ENCODE measurements at regions not wholly inside any gene's neighbourhood (a gene's known extent, or its start where the extent isn't known, plus 50 kb on each side); places are given as distances from the start of the nearest gene placed in this dataset.

- TF ChIP-seq AR (CRISPR knock-in tag; IDR thresholded peaks at IDR 0.05): no peak
- TF ChIP-seq CDX4 (CRISPR knock-in tag; IDR thresholded peaks at IDR 0.05; ENCODE audit: borderline replicate concordance): no peak
- no peak for TF ChIP-seq SMAD4 (CRISPR knock-in tag; IDR thresholded peaks at IDR 0.05)
- TF ChIP-seq, protein P1, sequence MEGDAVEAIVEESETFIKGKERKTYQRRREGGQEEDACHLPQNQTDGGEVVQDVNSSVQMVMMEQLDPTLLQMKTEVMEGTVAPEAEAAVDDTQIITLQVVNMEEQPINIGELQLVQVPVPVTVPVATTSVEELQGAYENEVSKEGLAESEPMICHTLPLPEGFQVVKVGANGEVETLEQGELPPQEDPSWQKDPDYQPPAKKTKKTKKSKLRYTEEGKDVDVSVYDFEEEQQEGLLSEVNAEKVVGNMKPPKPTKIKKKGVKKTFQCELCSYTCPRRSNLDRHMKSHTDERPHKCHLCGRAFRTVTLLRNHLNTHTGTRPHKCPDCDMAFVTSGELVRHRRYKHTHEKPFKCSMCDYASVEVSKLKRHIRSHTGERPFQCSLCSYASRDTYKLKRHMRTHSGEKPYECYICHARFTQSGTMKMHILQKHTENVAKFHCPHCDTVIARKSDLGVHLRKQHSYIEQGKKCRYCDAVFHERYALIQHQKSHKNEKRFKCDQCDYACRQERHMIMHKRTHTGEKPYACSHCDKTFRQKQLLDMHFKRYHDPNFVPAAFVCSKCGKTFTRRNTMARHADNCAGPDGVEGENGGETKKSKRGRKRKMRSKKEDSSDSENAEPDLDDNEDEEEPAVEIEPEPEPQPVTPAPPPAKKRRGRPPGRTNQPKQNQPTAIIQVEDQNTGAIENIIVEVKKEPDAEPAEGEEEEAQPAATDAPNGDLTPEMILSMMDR (IDR thresholded peaks at IDR 0.05): no peak
- TF ChIP-seq, protein P2, sequence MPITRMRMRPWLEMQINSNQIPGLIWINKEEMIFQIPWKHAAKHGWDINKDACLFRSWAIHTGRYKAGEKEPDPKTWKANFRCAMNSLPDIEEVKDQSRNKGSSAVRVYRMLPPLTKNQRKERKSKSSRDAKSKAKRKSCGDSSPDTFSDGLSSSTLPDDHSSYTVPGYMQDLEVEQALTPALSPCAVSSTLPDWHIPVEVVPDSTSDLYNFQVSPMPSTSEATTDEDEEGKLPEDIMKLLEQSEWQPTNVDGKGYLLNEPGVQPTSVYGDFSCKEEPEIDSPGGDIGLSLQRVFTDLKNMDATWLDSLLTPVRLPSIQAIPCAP (CRISPR knock-in tag; IDR thresholded peaks at IDR 0.05): no peak
Measured at GRCh38 chr6:145475794-145476396, 259.4 kb downstream of the EPM2A start (continued).

GRCh38 chr6:145480024-145480423 lies 255.3 kb downstream of the EPM2A start:
- Mint-ChIP-seq H3K9me3 (peaks cover 38% of the 10 kb centered on the region), H3K36me3 (peaks cover 5% of the 10 kb centered on the region), H3K27me3 (ENCODE audit: low read depth) (no peaks in the 10 kb centered on the region), H3K4me1 (no peaks in the 10 kb centered on the region), H3K27ac (no peak overlapping the region), H3K4me3 (no peak overlapping the region)
- ATAC-seq (no peak), DNase-seq (ENCODE audit: low spot score) (no peak)
- CTCF ChIA-PET: no interaction called here
- POLR2A ChIA-PET: no interaction called here
- TF ChIP-seq NFE2L1 (CRISPR knock-in tag; IDR thresholded peaks at IDR 0.05) (no peak), ZNF232 (CRISPR knock-in tag; IDR thresholded peaks at IDR 0.05) (no peak), PRRX2 (CRISPR knock-in tag; IDR thresholded peaks at IDR 0.05) (no peak), ZNF532 (CRISPR knock-in tag; IDR thresholded peaks at IDR 0.05; ENCODE audit: borderline replicate concordance) (no peak), ZNF425 (CRISPR knock-in tag; conservative IDR thresholded peaks at IDR 0.05) (no peak), SMAD3 (CRISPR knock-in tag; IDR thresholded peaks at IDR 0.05; ENCODE audit: borderline replicate concordance) (no peak)
- TF ChIP-seq, protein P3, sequence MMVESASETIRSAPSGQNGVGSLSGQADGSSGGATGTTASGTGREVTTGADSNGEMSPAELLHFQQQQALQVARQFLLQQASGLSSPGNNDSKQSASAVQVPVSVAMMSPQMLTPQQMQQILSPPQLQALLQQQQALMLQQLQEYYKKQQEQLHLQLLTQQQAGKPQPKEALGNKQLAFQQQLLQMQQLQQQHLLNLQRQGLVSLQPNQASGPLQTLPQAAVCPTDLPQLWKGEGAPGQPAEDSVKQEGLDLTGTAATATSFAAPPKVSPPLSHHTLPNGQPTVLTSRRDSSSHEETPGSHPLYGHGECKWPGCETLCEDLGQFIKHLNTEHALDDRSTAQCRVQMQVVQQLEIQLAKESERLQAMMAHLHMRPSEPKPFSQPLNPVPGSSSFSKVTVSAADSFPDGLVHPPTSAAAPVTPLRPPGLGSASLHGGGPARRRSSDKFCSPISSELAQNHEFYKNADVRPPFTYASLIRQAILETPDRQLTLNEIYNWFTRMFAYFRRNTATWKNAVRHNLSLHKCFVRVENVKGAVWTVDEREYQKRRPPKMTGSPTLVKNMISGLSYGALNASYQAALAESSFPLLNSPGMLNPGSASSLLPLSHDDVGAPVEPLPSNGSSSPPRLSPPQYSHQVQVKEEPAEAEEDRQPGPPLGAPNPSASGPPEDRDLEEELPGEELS (CRISPR knock-in tag; IDR thresholded peaks at IDR 0.05): no peak
- TF ChIP-seq, protein P4, sequence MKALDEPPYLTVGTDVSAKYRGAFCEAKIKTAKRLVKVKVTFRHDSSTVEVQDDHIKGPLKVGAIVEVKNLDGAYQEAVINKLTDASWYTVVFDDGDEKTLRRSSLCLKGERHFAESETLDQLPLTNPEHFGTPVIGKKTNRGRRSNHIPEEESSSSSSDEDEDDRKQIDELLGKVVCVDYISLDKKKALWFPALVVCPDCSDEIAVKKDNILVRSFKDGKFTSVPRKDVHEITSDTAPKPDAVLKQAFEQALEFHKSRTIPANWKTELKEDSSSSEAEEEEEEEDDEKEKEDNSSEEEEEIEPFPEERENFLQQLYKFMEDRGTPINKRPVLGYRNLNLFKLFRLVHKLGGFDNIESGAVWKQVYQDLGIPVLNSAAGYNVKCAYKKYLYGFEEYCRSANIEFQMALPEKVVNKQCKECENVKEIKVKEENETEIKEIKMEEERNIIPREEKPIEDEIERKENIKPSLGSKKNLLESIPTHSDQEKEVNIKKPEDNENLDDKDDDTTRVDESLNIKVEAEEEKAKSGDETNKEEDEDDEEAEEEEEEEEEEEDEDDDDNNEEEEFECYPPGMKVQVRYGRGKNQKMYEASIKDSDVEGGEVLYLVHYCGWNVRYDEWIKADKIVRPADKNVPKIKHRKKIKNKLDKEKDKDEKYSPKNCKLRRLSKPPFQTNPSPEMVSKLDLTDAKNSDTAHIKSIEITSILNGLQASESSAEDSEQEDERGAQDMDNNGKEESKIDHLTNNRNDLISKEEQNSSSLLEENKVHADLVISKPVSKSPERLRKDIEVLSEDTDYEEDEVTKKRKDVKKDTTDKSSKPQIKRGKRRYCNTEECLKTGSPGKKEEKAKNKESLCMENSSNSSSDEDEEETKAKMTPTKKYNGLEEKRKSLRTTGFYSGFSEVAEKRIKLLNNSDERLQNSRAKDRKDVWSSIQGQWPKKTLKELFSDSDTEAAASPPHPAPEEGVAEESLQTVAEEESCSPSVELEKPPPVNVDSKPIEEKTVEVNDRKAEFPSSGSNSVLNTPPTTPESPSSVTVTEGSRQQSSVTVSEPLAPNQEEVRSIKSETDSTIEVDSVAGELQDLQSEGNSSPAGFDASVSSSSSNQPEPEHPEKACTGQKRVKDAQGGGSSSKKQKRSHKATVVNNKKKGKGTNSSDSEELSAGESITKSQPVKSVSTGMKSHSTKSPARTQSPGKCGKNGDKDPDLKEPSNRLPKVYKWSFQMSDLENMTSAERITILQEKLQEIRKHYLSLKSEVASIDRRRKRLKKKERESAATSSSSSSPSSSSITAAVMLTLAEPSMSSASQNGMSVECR (CRISPR knock-in tag; IDR thresholded peaks at IDR 0.05; ENCODE audit: borderline replicate concordance): no peak
- TF ChIP-seq, protein P5, sequence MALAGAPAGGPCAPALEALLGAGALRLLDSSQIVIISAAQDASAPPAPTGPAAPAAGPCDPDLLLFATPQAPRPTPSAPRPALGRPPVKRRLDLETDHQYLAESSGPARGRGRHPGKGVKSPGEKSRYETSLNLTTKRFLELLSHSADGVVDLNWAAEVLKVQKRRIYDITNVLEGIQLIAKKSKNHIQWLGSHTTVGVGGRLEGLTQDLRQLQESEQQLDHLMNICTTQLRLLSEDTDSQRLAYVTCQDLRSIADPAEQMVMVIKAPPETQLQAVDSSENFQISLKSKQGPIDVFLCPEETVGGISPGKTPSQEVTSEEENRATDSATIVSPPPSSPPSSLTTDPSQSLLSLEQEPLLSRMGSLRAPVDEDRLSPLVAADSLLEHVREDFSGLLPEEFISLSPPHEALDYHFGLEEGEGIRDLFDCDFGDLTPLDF (CRISPR knock-in tag; IDR thresholded peaks at IDR 0.05): no peak

Data from WTC11 (cell line).